Erythroblast (primary cell): ENCODE measurements at regions not wholly inside any gene's neighbourhood (a gene's known extent, or its start where the extent isn't known, plus 50 kb on each side); places are given as distances from the start of the nearest gene placed in this dataset.

Experiments
- GATA1 ChIP-seq: IDR thresholded peaks from 2 replicates; pipeline ENCODE4 v1.6.1; 2011; ENCODE audit warnings: low read depth, mild to moderate bottlenecking, control low read depth, low read length, moderate library complexity
- POLR2A ChIP-seq: IDR thresholded peaks from 2 replicates; pipeline ENCODE4 v1.6.1; 2011; ENCODE audit warnings: mild to moderate bottlenecking, low read length

DNA sequence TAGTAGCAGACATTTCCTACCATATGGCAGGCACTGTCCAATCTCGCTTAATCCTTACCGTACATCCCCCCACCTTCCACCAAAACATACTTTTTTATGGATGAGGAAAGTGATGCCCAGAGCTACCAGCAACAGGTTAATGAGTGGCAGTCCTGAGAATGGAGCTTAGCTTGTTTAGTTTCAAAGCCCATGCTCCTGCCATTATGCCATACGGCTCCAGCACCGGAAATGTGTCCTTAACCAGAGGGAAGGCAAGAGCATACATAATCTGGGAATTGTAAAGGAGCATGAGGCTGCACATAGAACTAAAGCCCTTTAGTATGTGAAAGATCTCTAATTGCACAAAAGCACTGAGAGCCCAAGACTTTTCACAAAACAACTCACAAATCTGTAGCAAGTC is 155.9 kb upstream of the PHYHIPL start:
- TF ChIP-seq POLR2A (no peak), GATA1 (no peak)
